ENCODE measurements at regions not wholly inside any gene's neighbourhood (a gene's known extent, or its start where the extent isn't known, plus 50 kb on each side); places are given as distances from the start of the nearest gene placed in this dataset.

DNA sequence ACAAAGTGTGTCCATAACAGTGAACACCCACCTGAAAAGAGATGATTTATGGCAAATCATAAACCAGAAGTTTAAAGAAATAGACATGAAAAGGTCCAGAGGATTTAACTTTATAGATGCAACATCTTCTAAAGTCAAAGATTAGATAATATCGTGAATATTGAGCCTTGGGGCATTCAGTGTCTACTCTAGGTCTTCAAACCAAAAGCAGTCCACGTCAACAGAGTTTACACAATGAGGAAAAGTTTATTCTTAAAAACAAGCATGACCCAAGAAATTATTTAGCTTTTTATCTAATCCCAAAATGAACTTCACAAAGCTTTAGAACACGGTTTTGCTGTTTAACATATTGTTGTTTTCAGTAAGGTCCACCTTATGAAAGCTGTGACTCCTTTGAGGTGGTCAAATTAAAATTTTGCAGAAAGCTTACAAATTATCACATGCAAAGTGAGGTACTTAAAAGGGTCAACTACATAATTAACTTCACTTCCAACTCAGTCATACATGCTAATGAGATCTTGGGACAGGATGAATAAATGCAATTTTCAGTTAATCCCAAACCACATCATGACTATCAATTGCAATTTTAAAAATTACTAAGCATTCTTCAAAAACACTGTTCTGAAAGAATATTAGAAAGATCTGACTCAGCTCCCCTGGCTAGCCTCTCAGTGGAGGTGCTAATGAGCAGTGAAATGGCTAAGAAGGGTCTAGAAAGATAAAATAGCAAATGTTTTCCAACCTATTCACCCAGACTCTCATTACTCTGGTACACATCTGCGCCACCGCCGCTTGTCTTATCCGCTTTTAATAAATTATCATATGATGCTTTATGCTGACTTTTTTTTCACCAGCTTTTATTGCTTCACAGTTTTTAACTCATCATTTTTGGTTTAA is 92.4 kb upstream of the WDR17 start:
- no peak for TF ChIP-seq POLR2A (IDR thresholded peaks at IDR 0.05; ENCODE audit: low read depth, low read length)
- TF ChIP-seq POLR2AphosphoS5 (IDR thresholded peaks at IDR 0.05; ENCODE audit: low read depth, low read length), result no peak
- no peak for TF ChIP-seq TAF1 (IDR thresholded peaks at IDR 0.05; ENCODE audit: borderline replicate concordance, low read depth, low read length)
